Fibroblast of lung (primary cell): ENCODE measurements at regions not wholly inside any gene's neighbourhood (a gene's known extent, or its start where the extent isn't known, plus 50 kb on each side); places are given as distances from the start of the nearest gene placed in this dataset.

Experiments used
- DNase-seq, 2 donors: peaks; one replicate each; pipeline versions ENCODE4 v3.0.0 to v3.0.0-alpha.2; 2010; ENCODE audit warnings: low read depth in 2 of 2
- H2AFZ ChIP-seq: 2 replicates; pipeline ENCODE4 v1.5.1; 2012; ENCODE audit warnings: low read length, control low read depth, inconsistent platforms
- H3K27ac ChIP-seq: 2 replicates; pipeline ENCODE4 v1.5.1; 2011; ENCODE audit warnings: low read length, control low read depth; ENCODE audit not compliant: insufficient read depth
- H3K27me3 ChIP-seq: 2 replicates; pipeline ENCODE4 v1.5.1; 2011; ENCODE audit warnings: mild to moderate bottlenecking, low read length; ENCODE audit not compliant: control insufficient read depth, insufficient read depth
- H3K36me3 ChIP-seq: 2 replicates; pipeline ENCODE4 v1.5.1; 2011; ENCODE audit warnings: low read length; ENCODE audit not compliant: control insufficient read depth, insufficient read depth
- H3K4me1 ChIP-seq: 2 replicates; pipeline ENCODE4 v1.5.1; 2011; ENCODE audit warnings: low read length; ENCODE audit not compliant: control insufficient read depth, insufficient read depth; ENCODE audit errors: extremely low read depth
- H3K4me2 ChIP-seq: 2 replicates; pipeline ENCODE4 v1.5.1; 2011; ENCODE audit warnings: low read length, control low read depth; ENCODE audit not compliant: insufficient read depth; ENCODE audit errors: extremely low read depth
- H3K4me3 ChIP-seq, 4 experiments: fragments of 200-600 bp in 1 of 4; sonication (generic) in 1 of 4; replicated peaks in 1 of 4; 2 replicates each; pipeline ENCODE4 v1.5.1; 2011 to 2016; ENCODE audit warnings: low read length in 4 of 4, low read depth in 3 of 4, mild to moderate bottlenecking in 3 of 4, control low read depth in 2 of 4, inconsistent platforms in 1 of 4, mixed read lengths in 1 of 4; ENCODE audit not compliant: insufficient read depth in 1 of 4; ENCODE audit errors: control extremely low read depth in 1 of 4
- H3K79me2 ChIP-seq: 2 replicates; pipeline ENCODE4 v1.5.1; 2012; ENCODE audit warnings: mild to moderate bottlenecking, low read length, inconsistent platforms; ENCODE audit not compliant: control insufficient read depth, insufficient read depth
- H3K9ac ChIP-seq: 2 replicates; pipeline ENCODE4 v1.5.1; 2011; ENCODE audit warnings: mild to moderate bottlenecking, low read length, control low read depth; ENCODE audit not compliant: insufficient read depth
- H3K9me3 ChIP-seq: 2 replicates; pipeline ENCODE4 v1.5.1; 2012; ENCODE audit warnings: low read depth, low read length; ENCODE audit not compliant: control insufficient read depth, insufficient read depth
- H4K20me1 ChIP-seq: 2 replicates; pipeline ENCODE4 v1.5.1; 2011; ENCODE audit warnings: low read length; ENCODE audit not compliant: control insufficient read depth, insufficient read depth; ENCODE audit errors: extremely low read depth
- EZH2 ChIP-seq: IDR thresholded peaks from 2 replicates; pipeline ENCODE4 v1.5.1; 2012; ENCODE audit warnings: low read length, control low read depth, mild to moderate bottlenecking; ENCODE audit errors: missing control alignments
- TF ChIP-seq, protein P1 (sequence below), 2 donors: IDR thresholded peaks in 1 of 2; conservative IDR thresholded peaks in 1 of 2; 1 replicate in 1 of 2; 2 replicates in 1 of 2; pipeline ENCODE4 v1.5.1; 2011 to 2012; ENCODE audit warnings: low read length in 2 of 2, control low read depth in 1 of 2, inconsistent platforms in 1 of 2, low read depth in 1 of 2, mild to moderate bottlenecking in 1 of 2

DNA sequence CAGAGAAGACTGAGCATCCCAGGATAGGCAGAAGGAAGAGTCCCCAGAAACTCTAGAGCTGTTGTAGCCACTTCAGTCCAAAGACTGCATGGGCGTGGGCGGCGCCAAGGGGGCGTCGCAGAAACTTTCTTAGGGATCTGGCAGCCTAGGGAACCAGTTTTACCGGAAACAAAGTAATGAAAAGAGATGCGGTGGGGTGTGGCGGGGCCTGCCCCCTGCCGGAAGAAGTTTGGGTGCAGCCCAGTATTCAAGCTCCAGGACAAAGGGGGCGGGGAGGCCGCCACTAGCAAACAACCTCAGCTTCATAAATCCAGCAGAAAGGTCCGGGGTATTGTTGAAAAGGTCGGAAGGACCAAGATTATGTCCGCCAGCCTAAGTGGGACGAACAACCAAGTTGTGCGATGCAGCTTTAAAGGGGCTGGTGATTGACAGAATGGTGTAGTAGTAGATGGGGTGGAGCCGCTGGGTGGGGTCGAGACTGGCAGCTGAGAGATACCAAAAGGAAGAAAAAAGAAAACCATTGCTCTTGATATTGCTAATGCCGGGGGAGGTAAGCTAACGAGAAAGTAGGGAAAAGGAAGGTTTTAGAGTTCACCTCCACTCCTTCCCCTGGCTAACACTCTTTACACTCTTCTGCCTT is 190.5 kb downstream of the RRAGB start:
- no peaks in the 10 kb centered on the region for H3K27me3 ChIP-seq
- peak overlapping the region; percentile 21 for H3K9ac ChIP-seq
- peak overlapping the region; percentile 4 for H3K4me2 ChIP-seq
- H3K9me3 ChIP-seq = no peaks in the 10 kb centered on the region
- no peak overlapping the region for H3K27ac ChIP-seq
- H3K4me3 ChIP-seq = peak overlapping the region; percentile 28 to 76 (median 72)
- TF ChIP-seq, protein P1, sequence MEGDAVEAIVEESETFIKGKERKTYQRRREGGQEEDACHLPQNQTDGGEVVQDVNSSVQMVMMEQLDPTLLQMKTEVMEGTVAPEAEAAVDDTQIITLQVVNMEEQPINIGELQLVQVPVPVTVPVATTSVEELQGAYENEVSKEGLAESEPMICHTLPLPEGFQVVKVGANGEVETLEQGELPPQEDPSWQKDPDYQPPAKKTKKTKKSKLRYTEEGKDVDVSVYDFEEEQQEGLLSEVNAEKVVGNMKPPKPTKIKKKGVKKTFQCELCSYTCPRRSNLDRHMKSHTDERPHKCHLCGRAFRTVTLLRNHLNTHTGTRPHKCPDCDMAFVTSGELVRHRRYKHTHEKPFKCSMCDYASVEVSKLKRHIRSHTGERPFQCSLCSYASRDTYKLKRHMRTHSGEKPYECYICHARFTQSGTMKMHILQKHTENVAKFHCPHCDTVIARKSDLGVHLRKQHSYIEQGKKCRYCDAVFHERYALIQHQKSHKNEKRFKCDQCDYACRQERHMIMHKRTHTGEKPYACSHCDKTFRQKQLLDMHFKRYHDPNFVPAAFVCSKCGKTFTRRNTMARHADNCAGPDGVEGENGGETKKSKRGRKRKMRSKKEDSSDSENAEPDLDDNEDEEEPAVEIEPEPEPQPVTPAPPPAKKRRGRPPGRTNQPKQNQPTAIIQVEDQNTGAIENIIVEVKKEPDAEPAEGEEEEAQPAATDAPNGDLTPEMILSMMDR (conservative IDR thresholded peaks at IDR 0.05 in 1 of 2, IDR thresholded peaks at IDR 0.05 in 1 of 2; ENCODE audit: low read depth in 1 of 2, low read length in 2 of 2) = peak; percentile 33 to 35
- TF ChIP-seq EZH2 = no peak
- DNase-seq = peak; percentile 7 to 33
- no peaks in the 10 kb centered on the region for H3K36me3 ChIP-seq
- H3K79me2 ChIP-seq = no peaks in the 10 kb centered on the region
- peak overlapping the region; percentile 57 for H2AFZ ChIP-seq
- no peaks in the 10 kb centered on the region for H4K20me1 ChIP-seq
- H3K4me1 ChIP-seq = no peaks in the 10 kb centered on the region

- no peaks in the 10 kb centered on the region for H3K36me3 ChIP-seq
- H3K4me3 ChIP-seq = peak overlapping the region; percentile 28 to 76 (median 72)
- H3K27ac ChIP-seq = no peak overlapping the region
- H3K79me2 ChIP-seq = no peaks in the 10 kb centered on the region
- TF ChIP-seq, protein P1 (conservative IDR thresholded peaks at IDR 0.05 in 1 of 2, IDR thresholded peaks at IDR 0.05 in 1 of 2; ENCODE audit: low read depth in 1 of 2, low read length in 2 of 2) = no peak
- TF ChIP-seq EZH2 = no peak
- H3K4me1 ChIP-seq = no peaks in the 10 kb centered on the region
- H3K9ac ChIP-seq = peak overlapping the region; percentile 21
- H3K4me2 ChIP-seq = peak overlapping the region; percentile 57
- H4K20me1 ChIP-seq = no peaks in the 10 kb centered on the region
- H3K9me3 ChIP-seq = no peaks in the 10 kb centered on the region
- DNase-seq = peak; percentile 1 to 8
- H2AFZ ChIP-seq = peak overlapping the region; percentile 27
- H3K27me3 ChIP-seq = no peaks in the 10 kb centered on the region
These were observed 191.2 kb downstream of the RRAGB start for GRCh38 chrX:55908661-55909212.

DNA sequence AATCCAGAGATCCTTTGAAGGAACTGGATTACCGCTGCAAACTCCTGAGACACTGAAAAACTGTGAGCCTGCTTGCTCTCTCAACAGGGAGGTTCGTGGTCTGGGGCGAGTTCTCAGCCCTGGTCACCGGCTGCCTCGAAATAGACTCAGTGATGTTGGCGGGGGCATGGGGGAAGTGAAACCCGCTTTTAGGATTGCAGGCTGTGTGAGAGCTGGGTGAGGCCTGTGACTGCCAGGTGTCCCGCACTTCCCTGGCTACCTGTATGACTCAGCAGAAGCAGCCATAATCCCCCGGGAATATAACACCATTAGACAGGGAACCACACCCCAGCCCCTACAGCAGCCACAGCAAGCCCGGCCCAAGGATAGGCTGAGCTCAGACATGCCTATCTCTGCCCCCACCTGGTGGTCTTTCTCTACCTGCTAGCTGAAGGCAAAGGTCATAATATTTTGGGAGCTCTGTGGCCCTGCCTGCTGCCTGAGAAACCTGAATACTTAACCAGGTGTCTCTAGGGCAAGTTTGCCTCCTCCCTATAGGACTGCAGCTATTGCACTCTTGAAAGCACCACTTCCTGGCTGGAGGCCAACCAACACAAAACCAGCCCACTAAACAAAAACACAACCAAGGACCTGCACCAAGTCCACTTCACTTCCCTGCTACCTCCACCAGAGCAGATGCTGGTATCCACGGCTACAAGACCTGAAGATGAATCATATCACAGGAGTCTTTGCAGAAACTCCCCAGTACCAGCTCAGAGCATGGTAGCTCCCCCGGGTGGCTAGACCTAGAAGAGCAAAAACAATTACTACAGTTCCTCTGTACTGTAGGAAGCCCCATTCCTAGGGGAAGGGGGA is 202.0 kb downstream of the RRAGB start:
- no peak for DNase-seq
- no peaks in the 10 kb centered on the region for H4K20me1 ChIP-seq
- no peak overlapping the region for H3K27ac ChIP-seq
- no peaks in the 10 kb centered on the region for H3K4me1 ChIP-seq
- H3K9me3 ChIP-seq = no peaks in the 10 kb centered on the region
- no peaks in the 10 kb centered on the region for H3K27me3 ChIP-seq
- H3K4me2 ChIP-seq = no peak overlapping the region
- H3K36me3 ChIP-seq = no peaks in the 10 kb centered on the region
- H3K79me2 ChIP-seq = no peaks in the 10 kb centered on the region
- TF ChIP-seq, protein P1 (conservative IDR thresholded peaks at IDR 0.05 in 1 of 2, IDR thresholded peaks at IDR 0.05 in 1 of 2; ENCODE audit: low read depth in 1 of 2, low read length in 2 of 2) = no peak
- no peak for TF ChIP-seq EZH2
- H3K9ac ChIP-seq = no peak overlapping the region
- H3K4me3 ChIP-seq = no peak overlapping the region
- H2AFZ ChIP-seq = no peak overlapping the region
